Neural cell (in vitro differentiated cells): ENCODE measurements at regions not wholly inside any gene's neighbourhood (a gene's known extent, or its start where the extent isn't known, plus 50 kb on each side); places are given as distances from the start of the nearest gene placed in this dataset.

ENCODE experiments used
- H2AFZ ChIP-seq: fragments of 200-600, 300-800 bp; sonication (generic), shearing (Covaris generic); 2 replicates; pipeline ENCODE4 v1.6.0; 2014; ENCODE audit warnings: low read depth, mild to moderate bottlenecking, antibody characterized with exemption, low read length, moderate library complexity
- H3F3A ChIP-seq: fragments of 200-600 bp; shearing (Covaris generic); 2 replicates; pipeline ENCODE4 v1.6.1; 2016; ENCODE audit warnings: mild to moderate bottlenecking, moderate library complexity, mixed read lengths, antibody characterized with exemption, low read length; ENCODE audit not compliant: insufficient read depth, poor library complexity, severe bottlenecking
- H3K27ac ChIP-seq: fragments of 200-600, 300-800 bp; sonication (generic), shearing (Covaris generic); 2 replicates; pipeline ENCODE4 v1.5.1; 2014; ENCODE audit warnings: mild to moderate bottlenecking, low read length, moderate library complexity
- H3K27me3 ChIP-seq: fragments of 300-800, 200-600 bp; sonication (generic), shearing (Covaris generic); 2 replicates; pipeline ENCODE4 v1.6.0; 2014; ENCODE audit warnings: mild to moderate bottlenecking, low read depth, low read length, moderate library complexity; ENCODE audit not compliant: insufficient read depth
- H3K36me3 ChIP-seq: fragments of 300-800, 200-600 bp; sonication (generic), shearing (Covaris generic); 2 replicates; pipeline ENCODE4 v1.5.1; 2014; ENCODE audit warnings: mild to moderate bottlenecking, antibody characterized with exemption, low read length, moderate library complexity; ENCODE audit not compliant: insufficient read depth
- H3K4me2 ChIP-seq: fragments of 300-800, 200-600 bp; sonication (generic), shearing (Covaris generic); 2 replicates; pipeline ENCODE4 v1.6.0; 2014; ENCODE audit warnings: mild to moderate bottlenecking, low read length
- H3K4me3 ChIP-seq: fragments of 300-800, 200-600 bp; sonication (generic), shearing (Covaris generic); 2 replicates; pipeline ENCODE4 v1.5.1; 2014; ENCODE audit warnings: mild to moderate bottlenecking, low read length, moderate library complexity
- H3K79me2 ChIP-seq: fragments of 200-600 bp; shearing (Covaris generic); replicated peaks from 2 replicates; pipeline ENCODE4 v1.6.0; 2014; ENCODE audit warnings: mild to moderate bottlenecking, low read length, moderate library complexity; ENCODE audit not compliant: insufficient read depth
- H3K9ac ChIP-seq: fragments of 300-800, 200-600 bp; sonication (generic), shearing (Covaris generic); 2 replicates; pipeline ENCODE4 v1.6.1; 2016; ENCODE audit warnings: mild to moderate bottlenecking, low read length, mixed read lengths
- H3K9me2 ChIP-seq: fragments of 200-600 bp; shearing (Covaris generic); 2 replicates; pipeline ENCODE4 v1.6.1; 2016; ENCODE audit warnings: mild to moderate bottlenecking, low read length, mixed read lengths; ENCODE audit not compliant: insufficient read depth
- H3K9me3 ChIP-seq: fragments of 200-600, 300-800 bp; sonication (generic), shearing (Covaris generic); 2 replicates; pipeline ENCODE4 v1.6.1; 2016; ENCODE audit warnings: mild to moderate bottlenecking, mixed run types, low read length, moderate library complexity, mixed read lengths
- H4K20me1 ChIP-seq: fragments of 200-600 bp; shearing (Covaris generic); 2 replicates; pipeline ENCODE4 v1.6.1; 2016; ENCODE audit warnings: mild to moderate bottlenecking, mixed run types; ENCODE audit not compliant: insufficient read depth
- EP300 ChIP-seq: fragments of 450-650 bp; conservative IDR thresholded peaks from 2 replicates; pipeline ENCODE4 v1.6.1; 2014; ENCODE audit warnings: antibody characterized with exemption, mild to moderate bottlenecking, moderate library complexity; ENCODE audit not compliant: poor library complexity, severe bottlenecking
- EZH2 ChIP-seq: fragments of 200-600, 300-800 bp; shearing (Covaris generic), sonication (generic); IDR thresholded peaks from 2 replicates; pipeline ENCODE4 v1.6.1; 2014; ENCODE audit warnings: antibody characterized with exemption, low read length, borderline replicate concordance, mild to moderate bottlenecking; ENCODE audit not compliant: insufficient read depth, poor library complexity, severe bottlenecking
- MXI1 ChIP-seq: fragments of 450-650 bp; conservative IDR thresholded peaks from 2 replicates; pipeline ENCODE4 v1.6.1; 2014; ENCODE audit warnings: antibody characterized with exemption, mild to moderate bottlenecking; ENCODE audit not compliant: poor library complexity, severe bottlenecking
- POLR2AphosphoS5 ChIP-seq: IDR thresholded peaks from 2 replicates; pipeline ENCODE4 v1.6.1; 2012
- RAD21 ChIP-seq: fragments of 450-650 bp; conservative IDR thresholded peaks from 2 replicates; pipeline ENCODE4 v1.6.1; 2014; ENCODE audit warnings: antibody characterized with exemption, mild to moderate bottlenecking, moderate library complexity
- SMC3 ChIP-seq: fragments of 450-650 bp; conservative IDR thresholded peaks from 2 replicates; pipeline ENCODE4 v1.6.1; 2014; ENCODE audit warnings: antibody characterized with exemption, mild to moderate bottlenecking, moderate library complexity; ENCODE audit not compliant: poor library complexity
- TAF1 ChIP-seq: IDR thresholded peaks from 2 replicates; pipeline ENCODE4 v1.6.1; 2012; ENCODE audit warnings: low read depth
- TF ChIP-seq, protein P1 (sequence below): IDR thresholded peaks from 2 replicates; pipeline ENCODE4 v1.6.1; 2012; ENCODE audit warnings: borderline replicate concordance
- TF ChIP-seq, protein P2 (sequence below): fragments of 450-650 bp; IDR thresholded peaks from 2 replicates; pipeline ENCODE4 v1.5.1; 2014; ENCODE audit warnings: antibody characterized with exemption, mild to moderate bottlenecking, moderate library complexity; ENCODE audit not compliant: poor library complexity, severe bottlenecking

GRCh38 chr2:224640679-224641078 is 55.5 kb upstream of the CUL3 start:
- H3K4me3 ChIP-seq, result no peak overlapping the region
- TF ChIP-seq TAF1, result no peak
- TF ChIP-seq, protein P1, sequence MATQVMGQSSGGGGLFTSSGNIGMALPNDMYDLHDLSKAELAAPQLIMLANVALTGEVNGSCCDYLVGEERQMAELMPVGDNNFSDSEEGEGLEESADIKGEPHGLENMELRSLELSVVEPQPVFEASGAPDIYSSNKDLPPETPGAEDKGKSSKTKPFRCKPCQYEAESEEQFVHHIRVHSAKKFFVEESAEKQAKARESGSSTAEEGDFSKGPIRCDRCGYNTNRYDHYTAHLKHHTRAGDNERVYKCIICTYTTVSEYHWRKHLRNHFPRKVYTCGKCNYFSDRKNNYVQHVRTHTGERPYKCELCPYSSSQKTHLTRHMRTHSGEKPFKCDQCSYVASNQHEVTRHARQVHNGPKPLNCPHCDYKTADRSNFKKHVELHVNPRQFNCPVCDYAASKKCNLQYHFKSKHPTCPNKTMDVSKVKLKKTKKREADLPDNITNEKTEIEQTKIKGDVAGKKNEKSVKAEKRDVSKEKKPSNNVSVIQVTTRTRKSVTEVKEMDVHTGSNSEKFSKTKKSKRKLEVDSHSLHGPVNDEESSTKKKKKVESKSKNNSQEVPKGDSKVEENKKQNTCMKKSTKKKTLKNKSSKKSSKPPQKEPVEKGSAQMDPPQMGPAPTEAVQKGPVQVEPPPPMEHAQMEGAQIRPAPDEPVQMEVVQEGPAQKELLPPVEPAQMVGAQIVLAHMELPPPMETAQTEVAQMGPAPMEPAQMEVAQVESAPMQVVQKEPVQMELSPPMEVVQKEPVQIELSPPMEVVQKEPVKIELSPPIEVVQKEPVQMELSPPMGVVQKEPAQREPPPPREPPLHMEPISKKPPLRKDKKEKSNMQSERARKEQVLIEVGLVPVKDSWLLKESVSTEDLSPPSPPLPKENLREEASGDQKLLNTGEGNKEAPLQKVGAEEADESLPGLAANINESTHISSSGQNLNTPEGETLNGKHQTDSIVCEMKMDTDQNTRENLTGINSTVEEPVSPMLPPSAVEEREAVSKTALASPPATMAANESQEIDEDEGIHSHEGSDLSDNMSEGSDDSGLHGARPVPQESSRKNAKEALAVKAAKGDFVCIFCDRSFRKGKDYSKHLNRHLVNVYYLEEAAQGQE, result no peak
- TF ChIP-seq EZH2, result no peak
- no peak for TF ChIP-seq POLR2AphosphoS5
- TF ChIP-seq SMC3, result no peak
- TF ChIP-seq EP300, result no peak
- no peak for TF ChIP-seq MXI1
- TF ChIP-seq, protein P2, sequence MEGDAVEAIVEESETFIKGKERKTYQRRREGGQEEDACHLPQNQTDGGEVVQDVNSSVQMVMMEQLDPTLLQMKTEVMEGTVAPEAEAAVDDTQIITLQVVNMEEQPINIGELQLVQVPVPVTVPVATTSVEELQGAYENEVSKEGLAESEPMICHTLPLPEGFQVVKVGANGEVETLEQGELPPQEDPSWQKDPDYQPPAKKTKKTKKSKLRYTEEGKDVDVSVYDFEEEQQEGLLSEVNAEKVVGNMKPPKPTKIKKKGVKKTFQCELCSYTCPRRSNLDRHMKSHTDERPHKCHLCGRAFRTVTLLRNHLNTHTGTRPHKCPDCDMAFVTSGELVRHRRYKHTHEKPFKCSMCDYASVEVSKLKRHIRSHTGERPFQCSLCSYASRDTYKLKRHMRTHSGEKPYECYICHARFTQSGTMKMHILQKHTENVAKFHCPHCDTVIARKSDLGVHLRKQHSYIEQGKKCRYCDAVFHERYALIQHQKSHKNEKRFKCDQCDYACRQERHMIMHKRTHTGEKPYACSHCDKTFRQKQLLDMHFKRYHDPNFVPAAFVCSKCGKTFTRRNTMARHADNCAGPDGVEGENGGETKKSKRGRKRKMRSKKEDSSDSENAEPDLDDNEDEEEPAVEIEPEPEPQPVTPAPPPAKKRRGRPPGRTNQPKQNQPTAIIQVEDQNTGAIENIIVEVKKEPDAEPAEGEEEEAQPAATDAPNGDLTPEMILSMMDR, result no peak
- no peak for TF ChIP-seq RAD21
- no peaks in the 10 kb centered on the region for H3F3A ChIP-seq
- no peak overlapping the region for H3K9ac ChIP-seq
- no peaks in the 10 kb centered on the region for H3K9me2 ChIP-seq
- no peak overlapping the region for H3K27ac ChIP-seq
- no peaks in the 10 kb centered on the region for H4K20me1 ChIP-seq
- no peaks in the 10 kb centered on the region for H3K36me3 ChIP-seq
- H3K4me2 ChIP-seq, result no peak overlapping the region
- no peak overlapping the region for H2AFZ ChIP-seq
- no peaks in the 10 kb centered on the region for H3K9me3 ChIP-seq
- H3K79me2 ChIP-seq, result no peaks in the 10 kb centered on the region
- H3K27me3 ChIP-seq, result no peaks in the 10 kb centered on the region

- Histone ChIP-seq H3K4me2 (no peak overlapping the region), H3K36me3 (no peaks in the 10 kb centered on the region), H2AFZ (no peak overlapping the region), H3K79me2 (no peaks in the 10 kb centered on the region), H3K4me3 (no peak overlapping the region), H3K9me2 (no peaks in the 10 kb centered on the region), H3K27ac (no peak overlapping the region), H4K20me1 (no peaks in the 10 kb centered on the region), H3K9me3 (no peaks in the 10 kb centered on the region), H3K27me3 (no peaks in the 10 kb centered on the region), H3F3A (no peaks in the 10 kb centered on the region), H3K9ac (no peak overlapping the region)
- TF ChIP-seq POLR2AphosphoS5 (no peak), TAF1 (no peak), MXI1 (no peak), EZH2 (no peak), RAD21 (no peak), EP300 (no peak), SMC3 (no peak)
- TF ChIP-seq, protein P2, result no peak
- TF ChIP-seq, protein P1, result no peak
Observed at GRCh38 chr2:224638301-224638823, 53.2 kb upstream of the CUL3 start.
